Caco-2 (cell line): ENCODE measurements at regions not wholly inside any gene's neighbourhood (a gene's known extent, or its start where the extent isn't known, plus 50 kb on each side); places are given as distances from the start of the nearest gene placed in this dataset.
"Not testable (repeated sequence)": the region's sequence is repeated elsewhere in the genome, so short reads cannot be mapped to it uniquely, and the experiment has no call there.

ENCODE experiments used
- BruUV-seq: library from RNA; stranded (reverse); fragments of 400-500 nt; replicated peaks from 2 replicates; lab custom pipeline; 2021; lab: Mats Ljungman, UMichigan
- CTCF ChIA-PET: fragments of 300-600 bp; sonication (Branson Sonifier 250); formaldehyde crosslinking; loops from one replicate; lab custom pipeline; 2022; ENCODE audit warnings: antibody characterized with exemption; lab: Charles Lee
- POLR2A ChIA-PET: fragments of 300-600 bp; sonication (Branson Sonifier 250); formaldehyde crosslinking; loops from one replicate; lab custom pipeline; 2022; ENCODE audit warnings: antibody characterized with exemption; lab: Charles Lee
- DNase-seq, 2 experiments: peaks; one replicate each; pipeline versions ENCODE4 v3.0.0 to v3.0.0-alpha.2; 2020 to 2022
- H3K27me3 ChIP-seq: replicated peaks from 2 replicates; pipeline ENCODE4 v1.6.0; 2011; ENCODE audit warnings: low read length; ENCODE audit not compliant: control insufficient read depth, insufficient read depth
- H3K36me3 ChIP-seq: 2 replicates; pipeline ENCODE4 v1.5.1; 2011; ENCODE audit warnings: low read length; ENCODE audit not compliant: control insufficient read depth, insufficient read depth
- H3K4me1 ChIP-seq: fragments of 250-450 bp; sonication (Bioruptor Pico); 2 replicates; pipeline ENCODE4 v1.5.1; 2020; ENCODE audit warnings: mild to moderate bottlenecking
- H3K4me3 ChIP-seq: 2 replicates; pipeline ENCODE4 v1.5.1; 2011; ENCODE audit warnings: low read depth, mild to moderate bottlenecking, control low read depth, low read length
- H3K9me3 ChIP-seq: fragments of 250-450 bp; sonication (Bioruptor Pico); 2 replicates; pipeline ENCODE4 v1.5.1; 2020; ENCODE audit warnings: mild to moderate bottlenecking, moderate library complexity
- H3K27ac Mint-ChIP-seq: one replicate; pipeline ENCODE4 v1.8.0; 2022; ENCODE audit warnings: mixed read lengths; ENCODE audit not compliant: unreplicated experiment
- H3K27me3 Mint-ChIP-seq: one replicate; pipeline ENCODE4 v1.8.0; 2022; ENCODE audit warnings: mixed read lengths; ENCODE audit not compliant: insufficient read depth, unreplicated experiment
- H3K36me3 Mint-ChIP-seq: one replicate; pipeline ENCODE4 v1.8.0; 2022; ENCODE audit warnings: mild to moderate bottlenecking, mixed read lengths; ENCODE audit not compliant: insufficient read depth, unreplicated experiment
- H3K4me1 Mint-ChIP-seq: one replicate; pipeline ENCODE4 v1.8.0; 2022; ENCODE audit warnings: low read depth, mixed read lengths; ENCODE audit not compliant: unreplicated experiment
- H3K4me3 Mint-ChIP-seq: one replicate; pipeline ENCODE4 v1.8.0; 2022; ENCODE audit warnings: mild to moderate bottlenecking, moderate library complexity, mixed read lengths; ENCODE audit not compliant: unreplicated experiment
- H3K9me3 Mint-ChIP-seq: one replicate; pipeline ENCODE4 v1.8.0; 2022; ENCODE audit warnings: mixed read lengths; ENCODE audit not compliant: unreplicated experiment
- intact Hi-C: fragments of 100-400 bp; cut with micrococcal nuclease; formaldehyde crosslinking; loops from one replicate; pipeline ENCODE4 v1.10.0; 2022; ENCODE audit not compliant: unreplicated experiment
- TF ChIP-seq, protein P1 (sequence below), 2 experiments: fragments of 200-600 bp in 1 of 2; IDR thresholded peaks; 1 replicate in 1 of 2; 2 replicates in 1 of 2; pipeline versions ENCODE4 v1.5.1 to v1.8.0; 2011 to 2022; ENCODE audit warnings: antibody characterized with exemption in 1 of 2, control low read depth in 1 of 2, inconsistent platforms in 1 of 2, low read depth in 1 of 2, low read length in 1 of 2, mild to moderate bottlenecking in 1 of 2, moderate library complexity in 1 of 2; ENCODE audit not compliant: insufficient read depth in 1 of 2, severe bottlenecking in 1 of 2, unreplicated experiment in 1 of 2

DNA sequence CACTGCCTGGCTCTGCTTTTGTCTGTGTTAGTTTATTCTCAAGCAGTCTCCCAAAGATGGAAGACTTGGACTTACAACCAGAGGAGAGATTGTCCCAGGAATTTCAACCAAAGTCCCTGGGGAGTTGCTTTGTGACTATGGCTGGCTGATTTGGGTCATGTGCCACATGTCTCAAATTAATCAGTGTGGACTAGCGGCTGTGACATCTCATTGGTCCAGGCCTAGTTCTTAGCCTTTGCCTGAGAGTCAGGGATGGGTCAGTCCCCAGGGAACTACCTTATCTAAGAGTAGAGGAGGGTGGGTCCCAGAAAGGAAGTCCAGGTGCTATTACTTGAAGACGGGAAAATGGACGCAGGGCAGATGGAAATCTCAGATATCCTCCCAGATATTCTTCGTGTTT is 217.1 kb downstream of the ACKR3 start:
- intact Hi-C loops: no loop called here
- no peak overlapping the region for H3K4me3 ChIP-seq
- DNase-seq: no peak
- ChIA-PET CTCF (no interaction called here), POLR2A (no interaction called here)
- no peaks in the 10 kb centered on the region for H3K36me3 ChIP-seq
- Mint-ChIP-seq H3K27me3 (no peaks in the 10 kb centered on the region), H3K4me3 (no peak overlapping the region), H3K36me3 (peaks cover 16% of the 10 kb centered on the region), H3K27ac (no peak overlapping the region), H3K9me3 (peaks cover 9% of the 10 kb centered on the region), H3K4me1 (no peaks in the 10 kb centered on the region)
- TF ChIP-seq, protein P1, sequence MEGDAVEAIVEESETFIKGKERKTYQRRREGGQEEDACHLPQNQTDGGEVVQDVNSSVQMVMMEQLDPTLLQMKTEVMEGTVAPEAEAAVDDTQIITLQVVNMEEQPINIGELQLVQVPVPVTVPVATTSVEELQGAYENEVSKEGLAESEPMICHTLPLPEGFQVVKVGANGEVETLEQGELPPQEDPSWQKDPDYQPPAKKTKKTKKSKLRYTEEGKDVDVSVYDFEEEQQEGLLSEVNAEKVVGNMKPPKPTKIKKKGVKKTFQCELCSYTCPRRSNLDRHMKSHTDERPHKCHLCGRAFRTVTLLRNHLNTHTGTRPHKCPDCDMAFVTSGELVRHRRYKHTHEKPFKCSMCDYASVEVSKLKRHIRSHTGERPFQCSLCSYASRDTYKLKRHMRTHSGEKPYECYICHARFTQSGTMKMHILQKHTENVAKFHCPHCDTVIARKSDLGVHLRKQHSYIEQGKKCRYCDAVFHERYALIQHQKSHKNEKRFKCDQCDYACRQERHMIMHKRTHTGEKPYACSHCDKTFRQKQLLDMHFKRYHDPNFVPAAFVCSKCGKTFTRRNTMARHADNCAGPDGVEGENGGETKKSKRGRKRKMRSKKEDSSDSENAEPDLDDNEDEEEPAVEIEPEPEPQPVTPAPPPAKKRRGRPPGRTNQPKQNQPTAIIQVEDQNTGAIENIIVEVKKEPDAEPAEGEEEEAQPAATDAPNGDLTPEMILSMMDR (IDR thresholded peaks at IDR 0.05; ENCODE audit: insufficient read depth in 1 of 2, low read depth in 1 of 2, low read length in 1 of 2, severe bottlenecking in 1 of 2, unreplicated experiment in 1 of 2): no peak
- no peaks in the 10 kb centered on the region for H3K27me3 ChIP-seq
- H3K9me3 ChIP-seq: no peaks in the 10 kb centered on the region
- H3K4me1 ChIP-seq: peaks cover 5% of the 10 kb centered on the region; the same call in 1 of the 2 replicates
- no TSS peak for BruUV-seq

DNA sequence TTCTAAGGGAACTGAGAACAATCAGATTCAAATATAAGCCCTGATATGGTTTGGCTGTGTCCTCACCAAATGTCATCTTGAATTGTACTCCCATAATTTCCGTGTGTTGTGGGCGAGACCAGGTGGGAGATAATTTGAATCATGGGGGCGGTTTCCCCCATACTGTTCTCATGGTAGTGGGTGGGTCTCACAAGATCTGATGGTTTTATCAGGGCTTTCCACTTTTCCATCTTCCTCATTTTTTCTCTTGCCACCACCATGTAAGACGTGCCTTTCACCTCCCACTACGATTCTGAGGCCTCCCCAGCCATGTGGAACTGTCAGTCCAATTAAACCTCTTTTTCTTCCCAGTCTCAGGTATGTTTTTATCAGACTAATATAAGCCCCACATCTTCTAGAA is 217.8 kb downstream of the ACKR3 start:
- POLR2A ChIA-PET: not testable (repeated sequence)

DNA sequence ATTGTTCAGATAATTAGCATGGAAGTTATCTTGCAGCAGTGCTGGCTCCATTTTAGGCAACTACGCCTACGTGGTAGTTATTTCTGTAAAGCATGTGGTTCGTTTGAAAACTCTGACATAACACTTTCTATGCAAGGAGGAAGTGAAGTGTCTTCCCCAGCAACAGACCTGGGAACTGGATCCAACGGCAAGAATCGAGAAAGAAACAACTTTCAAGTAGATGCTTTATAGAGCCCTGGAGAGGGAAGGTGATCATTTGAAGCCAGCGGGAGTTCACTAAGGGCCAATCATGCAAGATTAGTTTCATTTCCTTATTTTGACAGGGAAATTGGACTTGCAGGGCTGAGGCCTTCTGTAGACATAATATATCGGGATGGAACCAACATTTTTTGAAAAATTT is 218.3 kb downstream of the ACKR3 start:
- H3K27ac Mint-ChIP-seq: no peak overlapping the region
- BruUV-seq: no TSS peak
- no peaks in the 10 kb centered on the region for H3K36me3 ChIP-seq
- POLR2A ChIA-PET: no interaction called here
- H3K4me1 Mint-ChIP-seq: no peaks in the 10 kb centered on the region
- intact Hi-C loops: no loop called here
- H3K27me3 Mint-ChIP-seq: no peaks in the 10 kb centered on the region
- peaks cover under 1% of the 10 kb centered on the region; the same call in 1 of the 2 replicates for H3K4me1 ChIP-seq
- no peak overlapping the region for H3K4me3 Mint-ChIP-seq
- no peak overlapping the region for H3K4me3 ChIP-seq
- H3K9me3 Mint-ChIP-seq: peaks cover 9% of the 10 kb centered on the region
- DNase-seq: no peak
- no peaks in the 10 kb centered on the region for H3K27me3 ChIP-seq
- CTCF ChIA-PET: no interaction called here
- TF ChIP-seq, protein P1 (IDR thresholded peaks at IDR 0.05; ENCODE audit: insufficient read depth in 1 of 2, low read depth in 1 of 2, low read length in 1 of 2, severe bottlenecking in 1 of 2, unreplicated experiment in 1 of 2): no peak
- H3K36me3 Mint-ChIP-seq: peaks cover 12% of the 10 kb centered on the region
- H3K9me3 ChIP-seq: no peaks in the 10 kb centered on the region

More for the DNA sequence above, 217.8 kb downstream of the ACKR3 start:
- BruUV-seq, H3K27me3 Mint-ChIP-seq, intact Hi-C loops, H3K4me3 ChIP-seq, H3K27ac Mint-ChIP-seq, DNase-seq, H3K4me1 ChIP-seq, H3K4me1 Mint-ChIP-seq, H3K9me3 Mint-ChIP-seq, H3K36me3 ChIP-seq, H3K4me3 Mint-ChIP-seq, H3K9me3 ChIP-seq, H3K27me3 ChIP-seq, CTCF ChIA-PET: not testable (repeated sequence)
- peaks cover 12% of the 10 kb centered on the region for H3K36me3 Mint-ChIP-seq

DNA sequence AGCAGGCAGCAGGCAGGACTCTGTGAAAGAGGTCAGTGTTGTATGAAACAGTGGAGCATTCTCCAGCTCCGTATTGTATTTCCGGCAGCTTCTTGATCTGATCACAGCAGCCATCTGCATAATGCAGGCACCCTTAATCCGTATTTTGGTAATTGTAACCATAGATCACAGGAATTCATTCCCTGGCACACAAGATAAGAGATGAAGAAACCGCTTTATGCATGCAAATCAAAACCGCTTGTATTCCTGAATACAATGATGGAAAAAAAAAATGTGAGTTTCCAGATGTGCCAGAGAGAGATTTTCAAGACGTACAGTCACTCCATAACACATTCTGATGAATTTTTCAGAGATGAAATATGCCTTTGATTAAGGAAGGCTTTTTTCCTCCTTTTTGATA is 221.3 kb downstream of the ACKR3 start:
- Histone ChIP-seq H3K4me3 (no peak overlapping the region), H3K4me1 (no peaks in the 10 kb centered on the region), H3K9me3 (no peaks in the 10 kb centered on the region), H3K27me3 (no peaks in the 10 kb centered on the region), H3K36me3 (no peaks in the 10 kb centered on the region)
- no peak overlapping the region for H3K27ac Mint-ChIP-seq
- ChIA-PET POLR2A (no interaction called here), CTCF (no interaction called here)
- no peaks in the 10 kb centered on the region for H3K36me3 Mint-ChIP-seq
- H3K4me1 Mint-ChIP-seq: no peaks in the 10 kb centered on the region
- H3K27me3 Mint-ChIP-seq: no peaks in the 10 kb centered on the region
- H3K4me3 Mint-ChIP-seq: no peak overlapping the region
- no peak for DNase-seq
- H3K9me3 Mint-ChIP-seq: no peaks in the 10 kb centered on the region
- intact Hi-C loops: no loop called here
- TF ChIP-seq, protein P1 (IDR thresholded peaks at IDR 0.05; ENCODE audit: insufficient read depth in 1 of 2, low read depth in 1 of 2, low read length in 1 of 2, severe bottlenecking in 1 of 2, unreplicated experiment in 1 of 2): no peak
- BruUV-seq: no TSS peak
